ENCODE measurements at regions not wholly inside any gene's neighbourhood (a gene's known extent, or its start where the extent isn't known, plus 50 kb on each side); places are given as distances from the start of the nearest gene placed in this dataset.

DNA sequence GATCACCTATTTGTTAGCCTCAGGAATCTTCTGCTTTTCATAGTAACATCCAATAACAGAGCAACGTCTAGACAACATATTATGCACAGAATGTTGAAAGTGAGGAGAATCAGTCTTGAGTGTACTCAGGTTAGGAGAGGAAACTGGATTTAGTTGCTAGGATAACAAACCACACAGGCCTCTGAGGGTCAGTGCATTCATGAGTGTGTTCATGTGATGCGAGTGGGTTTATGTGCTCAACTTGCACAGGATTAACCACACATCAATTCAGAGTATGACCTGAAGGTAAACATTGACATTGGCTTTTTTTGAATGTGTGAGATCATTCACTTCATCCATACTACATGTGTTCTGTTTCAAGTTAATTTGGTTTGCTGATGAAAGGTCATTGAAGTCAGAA, 287.6 kb downstream of the DIPK2A start:
- H3K4me1 ChIP-seq: no peaks in the 10 kb centered on the region
- DNase-seq: no peak
- H3K36me3 ChIP-seq (replicated peaks in 1 of 2; ENCODE audit: insufficient read depth in 1 of 2, low read depth in 2 of 2): no peaks in the 10 kb centered on the region
- H3K4me3 ChIP-seq: no peak overlapping the region
- H3K27me3 ChIP-seq: no peaks in the 10 kb centered on the region
- WGBS, 2 donors: 72 to 88% methylated on average over 2 of the region's 2 CpGs
- no peak for ATAC-seq
- intact Hi-C loops (cut with DNase I): no loop called here
- H3K27ac ChIP-seq: no peak overlapping the region
- H3K9me3 ChIP-seq: no peaks in the 10 kb centered on the region
- TF ChIP-seq POLR2A (IDR thresholded peaks at IDR 0.05): no peak
- TF ChIP-seq, protein P1, sequence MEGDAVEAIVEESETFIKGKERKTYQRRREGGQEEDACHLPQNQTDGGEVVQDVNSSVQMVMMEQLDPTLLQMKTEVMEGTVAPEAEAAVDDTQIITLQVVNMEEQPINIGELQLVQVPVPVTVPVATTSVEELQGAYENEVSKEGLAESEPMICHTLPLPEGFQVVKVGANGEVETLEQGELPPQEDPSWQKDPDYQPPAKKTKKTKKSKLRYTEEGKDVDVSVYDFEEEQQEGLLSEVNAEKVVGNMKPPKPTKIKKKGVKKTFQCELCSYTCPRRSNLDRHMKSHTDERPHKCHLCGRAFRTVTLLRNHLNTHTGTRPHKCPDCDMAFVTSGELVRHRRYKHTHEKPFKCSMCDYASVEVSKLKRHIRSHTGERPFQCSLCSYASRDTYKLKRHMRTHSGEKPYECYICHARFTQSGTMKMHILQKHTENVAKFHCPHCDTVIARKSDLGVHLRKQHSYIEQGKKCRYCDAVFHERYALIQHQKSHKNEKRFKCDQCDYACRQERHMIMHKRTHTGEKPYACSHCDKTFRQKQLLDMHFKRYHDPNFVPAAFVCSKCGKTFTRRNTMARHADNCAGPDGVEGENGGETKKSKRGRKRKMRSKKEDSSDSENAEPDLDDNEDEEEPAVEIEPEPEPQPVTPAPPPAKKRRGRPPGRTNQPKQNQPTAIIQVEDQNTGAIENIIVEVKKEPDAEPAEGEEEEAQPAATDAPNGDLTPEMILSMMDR (IDR thresholded peaks at IDR 0.05): no peak

DNA sequence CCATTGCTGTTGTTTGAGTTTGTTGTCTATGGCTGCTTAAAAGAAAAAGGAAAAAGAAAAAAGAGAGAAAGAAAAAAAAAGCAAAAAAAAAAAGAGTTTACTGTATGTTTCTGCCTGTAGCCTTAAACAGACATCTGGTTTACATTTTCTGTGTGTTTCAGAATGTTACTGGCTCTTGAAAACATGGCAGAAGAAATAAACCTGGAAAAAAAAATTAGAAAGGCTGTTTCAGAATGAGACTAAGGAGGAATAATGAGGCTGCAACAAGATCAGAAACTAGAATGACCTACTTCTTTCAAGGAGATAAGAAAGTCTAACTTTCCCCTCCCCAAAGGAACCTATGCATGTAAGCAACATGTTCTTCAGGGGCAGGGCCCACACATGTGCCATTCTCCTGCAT, 292.1 kb downstream of the DIPK2A start:
- DNase-seq (no peak), ATAC-seq (no peak)

DNA sequence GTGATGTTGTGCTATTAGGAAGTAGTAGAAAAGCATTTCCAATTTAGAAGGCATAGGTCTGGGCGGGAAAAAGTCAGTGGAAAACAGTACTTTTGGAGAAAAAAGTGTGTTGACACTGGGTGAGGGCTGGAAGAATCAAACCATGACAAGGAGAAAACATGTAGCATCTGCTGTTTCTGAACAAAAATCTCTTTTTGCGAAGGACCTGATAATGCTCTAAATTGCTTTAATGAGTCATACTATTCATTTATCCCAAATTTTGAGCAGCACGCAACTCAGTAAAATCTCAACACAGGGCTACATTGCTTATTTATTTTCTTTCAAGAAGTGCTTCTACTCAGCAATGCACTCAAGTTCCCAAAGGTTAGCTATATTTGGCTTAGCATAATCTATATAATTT, 292.7 kb downstream of the DIPK2A start:
- TF ChIP-seq POLR2A (IDR thresholded peaks at IDR 0.05): no peak
- TF ChIP-seq, protein P1 (IDR thresholded peaks at IDR 0.05): no peak
- 90 to 91% methylated on average over 3 of the region's 3 CpGs for WGBS, 2 donors

More for the DNA sequence above, 292.1 kb downstream of the DIPK2A start:
- no peak for TF ChIP-seq POLR2A (IDR thresholded peaks at IDR 0.05)
- TF ChIP-seq, protein P1 (IDR thresholded peaks at IDR 0.05): no peak
- Histone ChIP-seq H3K9me3 (no peaks in the 10 kb centered on the region), H3K4me1 (no peaks in the 10 kb centered on the region), H3K27me3 (no peaks in the 10 kb centered on the region), H3K27ac (no peak overlapping the region), H3K36me3 (replicated peaks in 1 of 2; ENCODE audit: insufficient read depth in 1 of 2, low read depth in 2 of 2) (no peaks in the 10 kb centered on the region), H3K4me3 (no peak overlapping the region)
- intact Hi-C loops (cut with DNase I): no loop called here

DNA sequence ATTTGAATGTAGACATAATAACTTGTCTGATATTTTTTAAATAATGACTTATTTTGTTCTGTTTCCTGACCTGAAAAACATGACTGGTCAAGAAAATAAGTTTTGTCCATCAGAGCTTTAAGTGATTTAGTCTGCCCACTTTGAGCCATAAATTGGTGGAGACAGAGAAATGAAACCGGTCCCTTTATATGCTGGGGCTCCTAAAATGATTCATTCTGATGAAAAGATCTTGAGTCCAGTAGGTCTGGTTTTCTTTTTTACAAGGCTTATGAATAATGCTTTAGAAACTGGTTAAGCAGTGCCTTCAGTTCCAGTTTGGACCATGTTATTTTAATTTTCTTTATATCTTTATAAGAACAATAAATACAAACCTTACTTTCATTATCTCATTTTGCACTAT, 293.2 kb downstream of the DIPK2A start:
- no peaks in the 10 kb centered on the region for H3K4me1 ChIP-seq
- no peaks in the 10 kb centered on the region for H3K9me3 ChIP-seq
- no peak overlapping the region for H3K27ac ChIP-seq
- 91 to 100% methylated on average over 1 of the region's 1 CpG for WGBS, 2 donors
- no peaks in the 10 kb centered on the region for H3K36me3 ChIP-seq (replicated peaks in 1 of 2; ENCODE audit: insufficient read depth in 1 of 2, low read depth in 2 of 2)
- TF ChIP-seq, protein P1 (IDR thresholded peaks at IDR 0.05): no peak
- TF ChIP-seq POLR2A (IDR thresholded peaks at IDR 0.05): no peak
- DNase-seq: no peak
- no peaks in the 10 kb centered on the region for H3K27me3 ChIP-seq
- H3K4me3 ChIP-seq: no peak overlapping the region
- no peak for ATAC-seq
- intact Hi-C loops (cut with DNase I): no loop called here

More for the DNA sequence above, 292.7 kb downstream of the DIPK2A start:
- no peaks in the 10 kb centered on the region for H3K36me3 ChIP-seq (replicated peaks in 1 of 2; ENCODE audit: insufficient read depth in 1 of 2, low read depth in 2 of 2)
- ATAC-seq: no peak
- H3K27ac ChIP-seq: no peak overlapping the region
- no peak overlapping the region for H3K4me3 ChIP-seq
- no peaks in the 10 kb centered on the region for H3K27me3 ChIP-seq
- H3K9me3 ChIP-seq: no peaks in the 10 kb centered on the region
- H3K4me1 ChIP-seq: no peaks in the 10 kb centered on the region
- intact Hi-C loops (cut with DNase I): no loop called here
- DNase-seq: no peak

DNA sequence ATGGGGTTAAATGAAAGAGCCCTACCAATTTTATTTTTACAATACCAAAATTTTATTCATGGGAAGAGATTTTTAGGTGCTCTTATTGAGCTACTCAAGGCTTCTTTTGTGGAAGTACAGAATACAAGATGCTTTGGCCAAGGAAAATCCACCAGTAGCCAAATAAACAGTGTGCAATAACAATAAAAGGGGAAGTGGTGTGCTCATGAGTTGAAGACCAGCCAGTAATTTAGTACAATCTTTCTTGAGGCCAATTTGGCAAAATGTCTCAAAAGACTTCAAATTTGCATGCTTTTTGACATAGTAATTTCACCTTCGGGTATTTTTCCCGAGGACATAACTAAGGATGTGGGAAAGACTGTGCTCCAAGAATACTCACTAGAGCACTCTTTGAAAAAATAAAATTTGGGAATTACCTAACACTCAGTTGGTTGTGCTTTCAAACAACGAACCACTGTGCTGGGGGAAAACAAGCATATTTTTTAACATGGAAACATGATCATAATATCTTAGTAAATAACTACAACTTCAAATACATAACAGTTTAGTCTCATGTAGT, 294.0 kb downstream of the DIPK2A start:
- whole genome bisulfite sequencing, 2 donors: 75 to 79% methylated on average over 3 of the region's 3 CpGs
- no peak for DNase-seq
- Histone ChIP-seq H3K27me3 (no peaks in the 10 kb centered on the region), H3K9me3 (no peaks in the 10 kb centered on the region), H3K36me3 (replicated peaks in 1 of 2; ENCODE audit: insufficient read depth in 1 of 2, low read depth in 2 of 2) (no peaks in the 10 kb centered on the region), H3K27ac (no peak overlapping the region), H3K4me1 (no peaks in the 10 kb centered on the region), H3K4me3 (no peak overlapping the region)
- intact Hi-C loops (cut with DNase I): no loop called here
- no peak for TF ChIP-seq POLR2A (IDR thresholded peaks at IDR 0.05)
- TF ChIP-seq, protein P1 (IDR thresholded peaks at IDR 0.05): no peak
- ATAC-seq: no peak

Data from body of pancreas (tissue), 4 donors.